Panc1 (cell line): ENCODE measurements at regions not wholly inside any gene's neighbourhood (a gene's known extent, or its start where the extent isn't known, plus 50 kb on each side); places are given as distances from the start of the nearest gene placed in this dataset.

Experiments used
- ATAC-seq: fragments of 200-7000 bp; cut with Tn5 transposase; 2 replicates; pipeline ENCODE4 v1.9.1; 2020; ENCODE audit warnings: mild to moderate bottlenecking, moderate library complexity
- BruUV-seq: library from RNA; stranded (reverse); fragments of 400-500 nt; replicated peaks from 2 replicates; lab custom pipeline; 2021; lab: Mats Ljungman, UMichigan
- CTCF ChIA-PET: fragments of 300-600 bp; sonication (Branson Sonifier 250); formaldehyde crosslinking; loops from one replicate; lab custom pipeline; 2022; ENCODE audit warnings: antibody characterized with exemption; lab: Charles Lee
- POLR2A ChIA-PET: fragments of 300-600 bp; sonication (Branson Sonifier 250); formaldehyde crosslinking; loops from one replicate; lab custom pipeline; 2022; ENCODE audit warnings: antibody characterized with exemption; lab: Charles Lee
- DNase-seq: peaks from one replicate; pipeline ENCODE4 v3.0.0-alpha.2; 2010; ENCODE audit warnings: low read depth, low spot score
- H3K27ac ChIP-seq: 2 replicates; pipeline ENCODE4 v1.5.1; 2011; ENCODE audit warnings: mild to moderate bottlenecking, low read length, inconsistent platforms
- H3K27me3 ChIP-seq: fragments of 200-500 bp; sonication (Bioruptor generic); 2 replicates; pipeline ENCODE4 v1.6.0; 2014; ENCODE audit warnings: low read length, inconsistent platforms; ENCODE audit not compliant: control insufficient read depth, insufficient read depth
- H3K36me3 ChIP-seq: fragments of 200-500 bp; sonication (Bioruptor generic); 2 replicates; pipeline ENCODE4 v1.5.1; 2014; ENCODE audit warnings: inconsistent platforms, mild to moderate bottlenecking, low read length, moderate library complexity; ENCODE audit not compliant: control insufficient read depth, insufficient read depth
- H3K4me1 ChIP-seq: 2 replicates; pipeline ENCODE4 v1.5.1; 2011; ENCODE audit warnings: inconsistent platforms, mild to moderate bottlenecking, low read length, moderate library complexity; ENCODE audit not compliant: control insufficient read depth, insufficient read depth
- H3K4me3 ChIP-seq, 2 experiments: 2 replicates each; pipeline ENCODE4 v1.5.1; 2011 to 2012; ENCODE audit warnings: low read depth in 2 of 2, low read length in 2 of 2, mild to moderate bottlenecking in 2 of 2, inconsistent platforms in 1 of 2, moderate library complexity in 1 of 2
- H3K9me3 ChIP-seq: fragments of 200-500 bp; sonication (Bioruptor generic); 2 replicates; pipeline ENCODE4 v1.5.1; 2014; ENCODE audit warnings: low read depth, mild to moderate bottlenecking, inconsistent platforms, low read length, moderate library complexity; ENCODE audit not compliant: control insufficient read depth, insufficient read depth
- CTCF ChIP-seq: fragments of 450-650 bp; IDR thresholded peaks from 2 replicates; pipeline ENCODE4 v1.5.1; 2017; ENCODE audit warnings: mild to moderate bottlenecking
- POLR2AphosphoS5 ChIP-seq: IDR thresholded peaks from 2 replicates; pipeline ENCODE4 v1.6.1; 2012; ENCODE audit warnings: mild to moderate bottlenecking, low read depth, low read length, moderate library complexity
- SIN3A ChIP-seq: IDR thresholded peaks from 2 replicates; pipeline ENCODE4 v1.6.1; 2012; ENCODE audit warnings: low read depth, mild to moderate bottlenecking, low read length, moderate library complexity, borderline replicate concordance; ENCODE audit not compliant: insufficient read depth
- TCF7L2 ChIP-seq: IDR thresholded peaks from 2 replicates; pipeline ENCODE4 v1.6.1; 2011; ENCODE audit warnings: mild to moderate bottlenecking, low read depth, low read length, inconsistent platforms
- in situ Hi-C: cut with HindIII; loops from 2 replicates; pipeline ENCODE4 v1.10.0; 2016; ENCODE audit warnings: low sequenced_read_pairs, low pct_unique_long_range_greater_than_20kb
- intact Hi-C: fragments of 100-400 bp; cut with micrococcal nuclease; formaldehyde crosslinking; loops from one replicate; pipeline ENCODE4 v1.10.0; 2022; ENCODE audit not compliant: unreplicated experiment
- TF ChIP-seq, protein P1 (sequence below), 2 experiments: IDR thresholded peaks; 2 replicates each; pipeline ENCODE4 v1.6.1; 2011 to 2012; ENCODE audit warnings: low read depth in 2 of 2, control low read depth in 1 of 2, low read length in 1 of 2, mild to moderate bottlenecking in 1 of 2, moderate library complexity in 1 of 2; ENCODE audit not compliant: insufficient read depth in 1 of 2

- POLR2A ChIA-PET: no interaction called here
- in situ Hi-C loops (no loop called here), intact Hi-C loops (no loop called here)
- no peaks in the 10 kb centered on the region for H3K36me3 ChIP-seq
- BruUV-seq: no TSS peak
- TF ChIP-seq POLR2AphosphoS5 (no peak), CTCF (no peak), TCF7L2 (no peak)
- TF ChIP-seq, protein P1, sequence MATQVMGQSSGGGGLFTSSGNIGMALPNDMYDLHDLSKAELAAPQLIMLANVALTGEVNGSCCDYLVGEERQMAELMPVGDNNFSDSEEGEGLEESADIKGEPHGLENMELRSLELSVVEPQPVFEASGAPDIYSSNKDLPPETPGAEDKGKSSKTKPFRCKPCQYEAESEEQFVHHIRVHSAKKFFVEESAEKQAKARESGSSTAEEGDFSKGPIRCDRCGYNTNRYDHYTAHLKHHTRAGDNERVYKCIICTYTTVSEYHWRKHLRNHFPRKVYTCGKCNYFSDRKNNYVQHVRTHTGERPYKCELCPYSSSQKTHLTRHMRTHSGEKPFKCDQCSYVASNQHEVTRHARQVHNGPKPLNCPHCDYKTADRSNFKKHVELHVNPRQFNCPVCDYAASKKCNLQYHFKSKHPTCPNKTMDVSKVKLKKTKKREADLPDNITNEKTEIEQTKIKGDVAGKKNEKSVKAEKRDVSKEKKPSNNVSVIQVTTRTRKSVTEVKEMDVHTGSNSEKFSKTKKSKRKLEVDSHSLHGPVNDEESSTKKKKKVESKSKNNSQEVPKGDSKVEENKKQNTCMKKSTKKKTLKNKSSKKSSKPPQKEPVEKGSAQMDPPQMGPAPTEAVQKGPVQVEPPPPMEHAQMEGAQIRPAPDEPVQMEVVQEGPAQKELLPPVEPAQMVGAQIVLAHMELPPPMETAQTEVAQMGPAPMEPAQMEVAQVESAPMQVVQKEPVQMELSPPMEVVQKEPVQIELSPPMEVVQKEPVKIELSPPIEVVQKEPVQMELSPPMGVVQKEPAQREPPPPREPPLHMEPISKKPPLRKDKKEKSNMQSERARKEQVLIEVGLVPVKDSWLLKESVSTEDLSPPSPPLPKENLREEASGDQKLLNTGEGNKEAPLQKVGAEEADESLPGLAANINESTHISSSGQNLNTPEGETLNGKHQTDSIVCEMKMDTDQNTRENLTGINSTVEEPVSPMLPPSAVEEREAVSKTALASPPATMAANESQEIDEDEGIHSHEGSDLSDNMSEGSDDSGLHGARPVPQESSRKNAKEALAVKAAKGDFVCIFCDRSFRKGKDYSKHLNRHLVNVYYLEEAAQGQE (IDR thresholded peaks at IDR 0.05; ENCODE audit: insufficient read depth in 1 of 2, low read depth in 2 of 2, low read length in 1 of 2): no peak
- no peaks in the 10 kb centered on the region for H3K9me3 ChIP-seq
- no peak overlapping the region for H3K27ac ChIP-seq
- no peaks in the 10 kb centered on the region for H3K27me3 ChIP-seq
- H3K4me1 ChIP-seq: no peaks in the 10 kb centered on the region
- DNase-seq (no peak), ATAC-seq (no peak)
- CTCF ChIA-PET: no interaction called here
- H3K4me3 ChIP-seq: no peak overlapping the region
These were observed 280.9 kb upstream of the IGFBP3 start for GRCh38 chr7:46201961-46202360.

- POLR2A ChIA-PET: no interaction called here
- no peaks in the 10 kb centered on the region for H3K36me3 ChIP-seq
- CTCF ChIA-PET: no interaction called here
- no peaks in the 10 kb centered on the region for H3K9me3 ChIP-seq
- H3K4me3 ChIP-seq: no peak overlapping the region
- H3K27me3 ChIP-seq: no peaks in the 10 kb centered on the region
- in situ Hi-C loops (no loop called here), intact Hi-C loops (no loop called here)
- no peak for TF ChIP-seq TCF7L2
- TF ChIP-seq, protein P1 (IDR thresholded peaks at IDR 0.05; ENCODE audit: insufficient read depth in 1 of 2, low read depth in 2 of 2, low read length in 1 of 2): no peak
- TF ChIP-seq CTCF: no peak
- TF ChIP-seq POLR2AphosphoS5: no peak
- no peak for TF ChIP-seq SIN3A
- DNase-seq (no peak), ATAC-seq (no peak)
- no peak overlapping the region for H3K27ac ChIP-seq
- no TSS peak for BruUV-seq
- H3K4me1 ChIP-seq: no peaks in the 10 kb centered on the region
These were observed 277.6 kb upstream of the IGFBP3 start for GRCh38 chr7:46198701-46199100.
